Right kidney (tissue), 1 donor: ENCODE measurements at regions not wholly inside any gene's neighbourhood (a gene's known extent, or its start where the extent isn't known, plus 50 kb on each side); places are given as distances from the start of the nearest gene placed in this dataset.
"Not testable (repeated sequence)": the region's sequence is repeated elsewhere in the genome, so short reads cannot be mapped to it uniquely, and the experiment has no call there.

Experiments
- DNase-seq: peaks from one replicate; pipeline ENCODE4 v3.0.0-alpha.2; 2016

DNA sequence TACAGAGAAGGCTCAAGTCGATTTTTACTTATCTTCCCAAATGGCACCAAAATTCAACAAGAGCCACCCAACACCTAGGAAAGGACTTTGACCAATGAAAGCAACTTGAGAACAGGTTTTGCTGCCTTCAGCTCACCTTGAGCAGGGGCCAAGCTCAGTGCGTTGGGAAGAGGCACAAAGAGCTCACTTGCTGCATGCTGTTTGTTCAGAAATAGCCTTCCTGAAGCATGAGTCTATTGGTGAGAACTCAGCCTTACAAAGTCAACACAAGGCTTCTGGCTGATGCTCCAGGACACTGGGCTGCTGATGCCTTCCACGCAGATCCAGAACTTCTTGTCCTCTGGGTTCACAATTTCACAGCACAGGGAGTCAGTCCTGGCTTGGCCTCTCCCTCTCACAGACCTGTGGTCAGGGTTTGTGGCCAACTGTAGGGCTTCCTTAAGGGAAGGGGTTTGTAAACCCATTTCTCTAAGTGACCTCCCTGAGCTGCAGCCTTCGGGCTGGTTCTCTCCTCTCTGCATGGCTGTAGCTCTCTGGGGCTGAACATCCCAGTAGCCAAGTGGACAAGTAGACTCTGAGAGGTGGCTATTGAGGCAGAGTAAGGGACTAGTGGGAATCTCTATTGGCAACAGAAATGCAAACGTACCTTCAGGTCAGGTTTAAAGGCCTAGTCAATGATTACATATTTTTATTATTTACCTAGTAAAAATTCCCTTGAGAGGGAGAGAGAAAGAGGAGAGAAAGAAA lies 124.7 kb upstream of the GATA6 start:
- no peak for DNase-seq

DNA sequence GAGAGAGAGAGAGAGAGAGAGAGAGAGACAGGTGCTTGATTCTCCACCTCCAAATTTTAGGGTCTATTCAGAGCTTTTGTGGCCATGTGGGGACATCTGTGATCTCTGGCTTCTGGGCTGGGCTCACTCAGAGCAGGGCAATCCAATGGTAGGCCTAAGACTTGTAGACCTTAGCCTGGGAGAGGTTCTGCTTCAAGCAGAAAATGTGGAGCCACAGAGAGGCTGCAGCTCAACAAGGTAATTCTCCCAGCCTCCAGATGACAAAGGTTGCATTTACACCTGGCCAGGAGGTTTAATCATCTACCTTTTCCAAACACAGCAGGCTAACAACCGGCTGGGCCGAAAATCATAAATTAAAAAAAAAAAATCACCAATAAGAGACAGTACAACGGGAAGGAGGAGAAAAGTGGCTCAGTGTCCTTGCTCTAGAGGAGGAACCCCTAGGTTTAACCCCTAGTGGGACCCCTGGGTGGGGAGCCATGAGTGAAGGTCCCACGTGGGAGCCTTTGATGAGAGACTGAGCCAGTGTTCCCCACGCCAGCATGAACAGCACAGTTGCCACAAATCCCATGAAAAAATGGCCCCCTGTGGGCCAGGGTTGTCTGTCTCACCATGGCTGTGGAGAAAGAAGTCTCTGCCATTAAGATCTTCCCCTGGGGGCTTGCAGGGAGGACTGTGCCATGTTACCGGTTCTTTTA lies 124.0 kb upstream of the GATA6 start:
- no peak for DNase-seq

DNA sequence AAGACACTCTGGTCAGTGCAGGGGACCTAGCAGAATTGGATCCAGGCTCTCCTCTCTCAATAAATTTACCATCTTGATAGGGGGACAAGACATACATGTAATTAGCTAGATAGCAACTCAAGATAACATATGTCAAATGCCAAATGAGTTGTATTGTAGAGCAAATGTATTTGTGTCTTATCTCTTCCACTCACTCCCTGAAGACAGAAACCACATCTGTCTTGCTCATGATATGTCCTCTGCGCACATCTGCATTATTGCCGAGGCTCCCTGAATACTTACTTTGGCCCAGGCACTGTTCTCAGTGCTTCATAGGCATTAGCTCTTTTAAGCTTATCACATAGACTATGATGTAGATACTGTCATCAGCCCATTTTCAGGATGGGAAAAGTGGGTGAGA lies 122.9 kb upstream of the GATA6 start:
- no peak for DNase-seq

DNA sequence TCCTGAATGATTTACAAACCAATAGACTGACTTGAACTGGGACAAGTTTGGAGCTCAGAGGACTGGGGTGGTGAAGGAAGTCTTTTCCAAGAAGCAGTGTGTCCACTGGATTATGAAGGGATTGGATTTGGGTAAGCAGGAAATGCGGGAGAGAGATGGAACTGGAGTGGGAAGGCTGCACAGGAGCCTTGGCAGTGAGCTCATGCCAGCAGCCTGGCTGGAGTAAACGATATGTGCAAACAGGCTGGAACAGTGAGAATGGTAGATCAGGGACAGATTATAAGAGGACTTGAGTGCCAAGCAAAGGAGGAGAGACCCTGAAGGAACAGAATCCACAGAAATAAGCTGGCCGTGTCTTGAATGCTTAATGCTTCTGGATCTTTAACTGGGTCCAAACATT lies 121.9 kb upstream of the GATA6 start:
- DNase-seq = no peak

DNA sequence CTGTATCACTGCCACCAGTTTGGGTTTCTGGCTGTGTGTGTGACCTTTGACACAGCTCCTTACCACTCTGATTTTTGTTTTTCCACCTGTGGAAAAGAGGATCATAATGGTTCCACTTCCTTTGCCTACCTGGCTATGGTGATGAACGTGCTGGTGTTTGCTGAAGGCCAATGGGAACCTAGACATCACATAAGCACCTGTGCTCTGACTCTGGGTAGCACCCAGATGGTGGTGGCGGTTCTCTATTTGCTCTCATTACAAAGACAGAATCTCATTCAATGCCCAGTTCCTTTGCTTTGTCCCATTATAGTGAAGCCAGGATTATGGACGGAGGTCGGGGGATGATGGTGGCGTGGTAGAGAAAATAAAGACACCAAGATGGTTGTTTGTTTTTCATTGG lies 121.2 kb upstream of the GATA6 start:
- DNase-seq = no peak

DNA sequence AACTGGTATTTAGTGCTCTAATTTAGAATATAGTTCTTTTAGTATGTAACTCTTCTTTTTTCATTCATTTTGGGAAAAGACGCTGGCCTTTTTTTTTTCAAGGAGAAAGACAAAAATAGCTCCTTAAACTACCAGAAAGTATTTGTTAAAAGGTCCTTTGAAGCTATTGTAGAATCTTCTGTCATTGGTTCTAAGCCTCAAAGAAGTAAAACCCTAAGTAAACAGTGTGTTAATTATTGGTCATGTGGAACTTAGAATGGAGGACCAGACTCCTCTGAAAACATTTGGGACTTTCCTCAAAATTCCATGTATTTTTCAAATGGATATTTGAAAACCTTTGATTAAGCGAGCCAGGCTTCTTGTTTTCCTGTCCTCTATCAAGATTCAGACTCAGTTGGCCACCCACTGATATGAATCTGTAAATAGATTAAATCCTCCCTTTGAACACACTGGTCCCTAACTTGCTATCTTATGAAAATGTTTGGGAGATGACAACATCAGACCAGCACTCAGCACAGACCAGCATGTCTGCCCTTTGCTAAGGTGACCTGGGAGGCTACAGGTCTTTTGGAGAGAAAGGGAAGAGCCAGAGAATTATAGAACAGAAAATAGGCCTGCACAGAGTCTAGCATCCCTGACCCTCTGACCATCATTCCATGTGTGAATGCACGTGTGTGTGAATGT lies 120.3 kb upstream of the GATA6 start:
- no peak for DNase-seq

DNA sequence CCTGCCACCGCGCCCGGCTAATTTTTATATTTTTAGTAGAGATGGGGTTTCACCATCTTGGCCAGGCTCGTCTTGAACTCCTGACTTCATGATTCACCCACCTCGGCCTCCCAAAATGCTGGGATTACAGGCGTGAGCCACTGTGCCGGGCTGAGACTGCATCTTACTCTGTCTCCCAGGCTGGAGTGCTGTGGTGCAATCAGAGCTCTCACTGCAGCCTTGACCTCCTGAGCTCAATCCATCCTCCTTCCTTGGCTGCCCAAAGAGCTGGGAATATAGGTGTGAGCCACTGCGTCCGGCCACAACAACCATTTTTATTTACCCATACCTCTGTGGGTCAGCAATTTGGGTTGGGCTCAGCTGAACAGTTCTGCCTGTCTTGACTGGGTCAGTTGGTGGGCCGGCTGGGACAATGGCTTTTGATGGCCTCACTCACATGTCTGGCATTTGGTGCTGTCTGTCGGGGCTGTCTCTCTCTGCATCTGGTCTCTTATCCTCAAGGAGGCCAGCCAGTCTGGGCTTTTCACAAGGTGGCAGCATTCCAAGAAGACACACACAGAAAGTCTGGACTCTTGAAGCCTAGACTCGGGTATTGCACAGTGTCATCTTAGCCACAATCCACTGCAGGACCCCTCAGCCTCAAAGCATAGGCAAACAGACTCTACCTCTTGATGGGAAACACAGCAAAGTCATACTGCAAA lies 116.8 kb upstream of the GATA6 start:
- DNase-seq = no peak

DNA sequence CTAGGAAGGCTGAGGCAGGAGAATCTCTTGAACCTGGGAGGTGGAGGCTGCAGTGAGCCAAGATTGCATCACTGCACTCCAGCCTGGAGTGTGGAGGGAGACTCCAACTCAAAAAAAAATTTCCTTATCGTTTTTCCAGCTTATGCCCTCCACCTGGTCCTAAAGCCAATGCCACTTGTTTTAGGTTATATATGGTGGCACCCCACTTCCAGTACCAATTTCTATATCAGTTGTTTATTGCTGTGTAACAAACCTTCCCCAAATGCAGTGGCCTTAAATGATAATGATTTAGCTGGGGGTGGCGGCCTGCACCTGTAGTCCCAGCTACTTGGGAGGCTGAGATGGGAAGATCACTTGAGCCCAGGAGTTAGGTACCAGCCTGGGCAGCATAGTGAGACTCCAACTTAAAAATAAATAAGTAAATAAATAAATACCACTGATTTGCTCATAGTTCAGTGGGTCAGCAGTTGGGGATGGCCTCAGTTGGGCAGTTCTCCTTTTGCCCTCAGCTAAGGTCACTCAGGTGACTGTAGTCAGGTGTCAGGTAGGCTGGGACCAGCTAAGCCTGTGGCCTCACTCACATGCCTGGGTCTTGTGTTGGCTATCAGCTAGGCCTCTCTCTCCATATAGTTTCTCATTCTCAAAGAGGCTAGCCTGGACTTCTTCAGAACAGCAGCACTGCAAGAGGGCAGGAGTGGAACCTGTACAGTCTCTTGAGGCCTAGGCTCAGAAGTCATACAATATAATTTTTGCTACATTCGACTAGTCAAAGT lies 113.7 kb upstream of the GATA6 start:
- no peak for DNase-seq

DNA sequence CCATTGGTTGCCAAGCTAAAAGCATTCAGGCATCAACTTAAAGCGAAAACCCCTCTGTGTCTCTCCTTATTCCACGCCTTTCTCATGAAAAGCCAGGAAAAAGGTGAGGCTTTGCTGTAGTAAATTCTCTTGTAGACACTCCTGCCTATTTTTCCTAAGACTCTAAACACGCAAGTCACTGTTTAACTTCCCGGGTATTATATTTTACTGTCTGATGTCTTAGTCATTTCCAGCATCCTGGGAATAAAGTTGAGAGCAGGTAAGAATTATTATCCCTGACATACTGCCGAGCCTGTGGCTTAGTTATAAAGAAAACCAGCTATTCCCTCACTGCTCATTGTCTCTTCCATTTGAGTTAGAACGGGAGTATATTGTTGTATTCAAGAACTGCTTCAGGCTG lies 112.4 kb upstream of the GATA6 start:
- no peak for DNase-seq

DNA sequence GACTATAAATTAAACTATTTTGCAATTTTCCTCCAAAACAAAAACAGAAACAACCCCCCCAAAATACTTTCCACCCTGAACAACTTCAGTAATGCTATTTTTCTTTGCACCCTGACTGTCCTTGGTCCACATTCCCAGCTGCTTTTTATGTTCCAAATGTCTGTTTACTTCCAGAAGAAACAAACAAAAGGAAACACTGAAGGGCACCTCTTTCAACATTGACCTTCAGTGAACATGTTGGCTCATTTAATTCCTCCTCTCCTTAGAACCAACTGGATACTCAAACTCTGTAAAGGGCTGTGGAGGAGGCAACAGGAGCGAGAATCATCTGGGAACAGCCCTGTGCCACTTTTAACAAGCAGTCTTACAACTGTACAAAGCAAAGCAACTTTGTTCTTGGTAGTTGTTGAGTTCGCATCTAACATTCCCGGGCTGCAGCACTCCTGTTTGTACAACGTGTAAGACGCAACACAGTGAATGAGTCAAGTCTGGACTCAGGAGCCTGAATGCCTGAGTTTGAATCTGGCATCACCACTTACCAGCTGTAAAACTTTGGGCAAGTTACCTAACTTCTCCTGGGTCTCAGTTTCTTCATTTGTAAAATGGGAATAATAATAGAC lies 111.4 kb upstream of the GATA6 start:
- no peak for DNase-seq

DNA sequence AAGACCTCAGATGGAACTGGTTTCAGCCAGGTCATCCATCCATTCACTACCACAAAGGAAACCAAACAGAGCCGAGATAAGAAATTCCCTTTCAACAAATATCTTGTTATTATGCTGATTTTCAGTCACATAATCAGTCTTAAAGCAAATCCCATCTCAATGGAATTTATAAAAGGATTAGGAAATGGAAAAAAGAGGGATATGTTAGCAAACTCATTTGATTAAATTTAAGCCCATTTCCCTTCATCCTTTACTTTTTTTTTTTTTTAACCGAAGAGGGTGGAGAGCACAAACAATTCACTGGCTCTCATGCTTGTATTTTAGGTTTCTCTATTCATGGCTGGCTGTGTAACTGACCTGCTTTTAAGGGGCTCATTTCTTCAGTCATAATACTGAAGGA lies 109.0 kb upstream of the GATA6 start:
- DNase-seq = no peak

DNA sequence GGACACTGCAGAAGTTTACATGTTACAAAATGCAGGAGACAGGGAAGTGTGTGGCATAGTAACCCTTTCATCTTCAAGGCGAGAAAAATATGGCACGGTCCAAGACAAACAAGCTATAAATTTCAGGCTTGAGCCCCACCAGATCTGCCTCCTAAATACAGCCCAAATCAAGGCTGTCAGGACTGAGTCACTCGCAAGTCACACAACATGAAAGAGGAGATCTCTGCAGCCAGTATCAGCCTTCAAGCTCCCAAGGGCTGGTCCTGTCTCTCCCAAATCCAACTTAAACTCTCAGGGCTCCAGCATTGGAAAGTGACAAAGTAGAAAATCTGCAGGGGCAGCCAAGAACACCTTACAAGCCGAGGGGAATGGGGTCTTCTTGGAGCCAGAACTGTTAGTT lies 106.3 kb upstream of the GATA6 start:
- DNase-seq = no peak

DNA sequence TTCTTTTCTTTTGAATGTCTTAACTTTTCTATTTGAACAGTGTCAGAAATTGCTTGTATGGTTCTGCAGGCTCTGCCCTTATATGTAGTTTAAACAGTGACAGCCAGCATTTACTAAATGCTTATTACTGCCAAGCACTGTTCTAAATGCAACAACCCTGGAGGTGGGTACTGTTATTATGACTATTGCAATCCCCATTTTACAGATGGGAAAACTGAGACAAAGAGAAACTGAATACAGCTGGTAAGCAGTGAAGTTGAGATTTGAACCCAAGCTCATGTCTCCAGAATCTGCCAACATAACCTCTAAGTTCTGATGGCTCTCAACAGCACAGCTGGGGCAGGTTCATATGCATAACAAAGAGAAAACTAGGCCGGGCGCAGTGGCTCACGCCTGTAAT lies 105.7 kb upstream of the GATA6 start:
- no peak for DNase-seq

DNA sequence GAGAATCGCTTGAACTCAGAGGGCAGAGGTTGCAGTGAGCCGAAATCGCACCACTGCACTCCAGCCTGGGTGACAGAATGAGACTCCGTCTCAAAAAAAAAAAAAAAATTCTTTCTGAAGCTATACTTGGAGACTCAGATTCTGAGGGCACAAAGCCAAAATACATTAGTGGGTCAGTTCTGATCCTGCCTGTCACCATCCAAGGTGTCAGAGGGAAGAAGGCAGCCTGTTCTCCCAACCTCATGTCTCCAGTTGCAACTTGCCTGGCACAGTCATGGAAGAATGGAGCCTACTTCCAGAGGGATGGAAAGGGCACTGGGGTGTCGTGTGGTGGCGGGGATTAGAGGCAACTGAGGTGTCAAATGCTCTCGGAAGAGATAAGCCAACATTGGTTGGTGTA lies 104.8 kb upstream of the GATA6 start:
- no peak for DNase-seq

DNA sequence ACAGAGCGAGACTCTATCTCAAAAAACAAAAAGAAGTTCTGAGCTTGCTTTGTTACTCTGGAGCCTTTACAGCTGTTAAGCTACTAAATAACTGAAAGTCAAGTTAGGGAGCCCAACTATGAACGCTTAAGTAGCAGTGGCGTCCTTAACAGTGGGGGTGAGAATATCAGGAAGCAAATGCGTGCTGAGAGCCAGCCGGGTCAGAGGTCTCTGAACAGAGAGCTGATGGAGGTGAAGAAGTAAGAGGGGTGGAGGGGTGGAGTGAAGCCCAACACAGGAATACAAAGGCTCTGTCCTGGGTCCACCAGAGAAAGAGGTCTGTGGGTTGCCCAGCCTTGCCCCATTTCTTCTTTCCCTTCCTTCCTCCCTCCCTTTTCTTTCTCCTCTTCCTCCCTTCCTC lies 104.1 kb upstream of the GATA6 start:
- DNase-seq = no peak

DNA sequence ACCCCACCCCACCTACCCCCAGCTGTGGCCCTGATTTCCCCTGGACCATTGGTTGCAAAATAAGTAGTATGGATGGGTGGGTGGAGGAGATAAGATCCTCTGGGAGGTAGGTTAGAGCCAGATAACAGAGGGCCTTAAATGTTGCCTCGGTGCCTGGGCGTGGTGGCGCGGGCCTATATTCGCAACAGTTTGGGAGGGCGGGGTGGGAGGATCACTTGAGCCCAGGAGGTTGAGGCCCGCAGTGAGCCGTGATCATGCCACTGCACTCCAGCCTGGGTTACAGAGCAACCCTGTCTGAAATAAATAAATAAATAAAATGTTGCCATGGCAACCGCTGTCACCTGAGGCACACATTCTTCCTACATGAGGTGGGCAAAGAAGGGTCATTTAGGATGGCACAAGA lies 103.3 kb upstream of the GATA6 start:
- no peak for DNase-seq

DNA sequence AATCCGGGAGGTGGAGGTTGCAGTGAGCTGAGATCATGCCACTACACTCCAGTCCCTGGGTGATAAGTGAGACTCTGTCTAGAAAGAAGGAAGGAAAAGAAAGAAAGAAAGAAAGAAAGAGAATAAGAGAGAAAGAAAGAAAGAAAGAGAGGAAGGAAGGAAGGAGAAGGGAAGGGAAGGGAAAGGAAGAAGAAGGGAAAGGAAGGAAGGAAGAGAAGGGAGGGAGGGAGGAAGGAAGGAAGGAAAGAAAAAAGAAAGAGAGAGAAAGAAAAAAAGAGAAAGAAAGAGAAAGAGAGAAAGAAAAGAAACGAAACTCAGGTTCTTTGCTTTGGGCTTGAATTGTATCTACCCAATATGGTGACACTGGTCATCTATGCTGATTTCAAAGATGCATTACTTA lies 102.3 kb upstream of the GATA6 start:
- DNase-seq = no peak

DNA sequence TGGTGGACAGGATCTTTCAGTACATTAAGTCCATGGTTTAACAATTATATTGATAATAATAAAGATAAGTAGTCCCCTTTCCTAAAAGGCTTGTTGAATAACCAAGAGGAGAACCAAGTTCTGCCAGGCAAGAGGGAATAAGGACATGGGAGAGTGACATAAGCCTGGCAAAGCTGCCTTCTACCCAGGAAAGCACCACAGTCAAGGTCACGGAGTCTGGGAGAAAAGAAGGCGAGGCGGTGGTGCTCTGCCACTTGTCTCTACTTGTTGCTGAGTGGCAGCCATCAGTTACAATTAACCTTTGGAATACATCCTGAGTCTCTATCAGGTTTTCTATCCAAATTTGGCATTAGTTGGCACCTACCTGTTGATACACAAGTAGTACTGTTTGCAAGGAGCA lies 101.7 kb upstream of the GATA6 start:
- DNase-seq = no peak

DNA sequence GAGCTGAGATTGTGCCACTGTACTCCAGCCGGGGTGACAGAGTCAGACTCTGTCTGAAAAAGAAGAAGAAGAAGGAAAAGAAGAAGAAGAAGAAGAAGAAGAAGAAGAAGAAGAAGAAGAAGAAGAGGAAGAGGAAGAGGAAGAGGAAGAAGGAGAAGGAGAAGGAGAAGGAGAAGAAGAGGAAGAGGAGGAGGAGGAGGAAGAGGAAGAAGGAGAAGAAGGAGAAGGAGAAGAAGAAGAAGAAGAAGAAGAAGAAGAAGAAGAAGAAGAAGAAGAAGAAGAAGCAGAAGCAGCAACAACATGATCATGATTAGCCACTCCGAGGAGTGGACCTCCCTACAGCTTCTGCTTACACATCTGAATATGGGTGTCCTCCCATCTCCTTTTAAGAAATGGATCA lies 100.6 kb upstream of the GATA6 start:
- not testable (repeated sequence) for DNase-seq

DNA sequence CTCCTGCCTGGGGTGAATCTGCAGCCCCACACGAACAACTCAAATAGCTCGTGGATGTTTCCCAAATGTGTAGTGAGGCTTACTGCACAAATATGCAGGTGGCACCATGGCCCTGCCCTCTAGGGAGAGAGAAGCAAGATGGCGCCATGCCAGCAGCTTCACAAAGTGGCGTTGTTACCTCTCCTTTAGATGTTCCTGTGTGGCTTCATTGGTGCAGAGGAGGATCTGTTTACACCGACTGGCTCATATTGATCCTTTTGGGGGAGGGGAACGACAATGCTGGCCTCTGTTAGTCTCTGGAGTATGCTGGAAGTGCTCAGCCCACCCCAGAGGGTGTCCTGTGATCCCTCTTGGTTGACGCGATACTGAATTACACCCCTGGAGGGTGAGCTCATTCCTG lies 99.5 kb upstream of the GATA6 start:
- no peak for DNase-seq

DNA sequence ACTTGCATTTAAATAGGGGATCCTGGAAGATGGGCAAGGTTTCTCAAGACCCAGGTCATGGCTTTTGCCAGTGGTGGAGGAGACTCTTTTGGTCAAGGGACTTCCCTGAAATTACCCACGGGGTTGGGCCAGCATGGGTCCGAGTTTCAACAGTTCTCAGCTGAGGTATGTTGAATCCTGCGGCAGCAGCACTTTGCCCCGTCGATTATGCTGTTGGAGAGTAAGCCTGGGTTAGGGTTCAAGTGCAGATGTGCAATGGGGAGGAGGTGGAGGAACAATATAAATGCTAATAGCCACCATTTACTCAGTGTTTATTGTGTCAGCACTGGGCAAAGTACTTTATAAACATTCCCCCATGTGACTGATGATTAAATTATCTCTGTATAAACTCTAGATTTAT lies 96.0 kb upstream of the GATA6 start:
- DNase-seq = no peak
